Transverse colon (tissue), 4 donors: ENCODE measurements at regions not wholly inside any gene's neighbourhood (a gene's known extent, or its start where the extent isn't known, plus 50 kb on each side); places are given as distances from the start of the nearest gene placed in this dataset.

Source experiments
- DNase-seq: peaks from one replicate; pipeline ENCODE4 v3.0.0-alpha.2; 2019
- H3K27ac ChIP-seq, 4 donors: fragments of 200-600 bp; sonication (generic); 2 replicates each; pipeline ENCODE4 v1.5.1; 2016 to 2018; ENCODE audit warnings: inconsistent platforms in 4 of 4
- H3K27me3 ChIP-seq: fragments of 200-600 bp; sonication (generic); 2 replicates; pipeline ENCODE4 v1.5.1; 2017; ENCODE audit warnings: inconsistent platforms
- H3K36me3 ChIP-seq, 4 donors: fragments of 200-600 bp; sonication (generic); 2 replicates each; pipeline ENCODE4 v1.5.1; 2017 to 2019; ENCODE audit warnings: inconsistent platforms in 4 of 4
- H3K4me1 ChIP-seq, 4 donors: fragments of 200-600 bp; sonication (generic); 2 replicates each; pipeline ENCODE4 v1.5.1; 2017 to 2020; ENCODE audit warnings: inconsistent platforms in 4 of 4
- H3K4me3 ChIP-seq, 4 donors: fragments of 200-600 bp; sonication (generic); 1 replicate in 1 of 4; 2 replicates in 3 of 4; pipeline versions ENCODE4 v1.5.1 to v1.6.1; 2017 to 2019; ENCODE audit warnings: inconsistent platforms in 4 of 4
- H3K9me3 ChIP-seq, 2 donors: fragments of 200-600 bp; sonication (generic); 2 replicates each; pipeline ENCODE4 v1.5.1; 2017 to 2019; ENCODE audit warnings: inconsistent platforms in 2 of 2
- CTCF ChIP-seq, 5 experiments: fragments of 200-600 bp in 3 of 5; fragments of 450-650 bp in 2 of 5; sonication (generic) in 3 of 5; IDR thresholded peaks; 1 replicate in 2 of 5; 2 replicates in 3 of 5; pipeline ENCODE4 v1.5.1; 2016 to 2017; ENCODE audit warnings: antibody characterized with exemption in 5 of 5, inconsistent platforms in 3 of 5, mild to moderate bottlenecking in 2 of 5, moderate library complexity in 1 of 5
- EP300 ChIP-seq: sonication (generic); formaldehyde crosslinking; IDR thresholded peaks from one replicate; pipeline ENCODE4 v1.6.1; 2017; ENCODE audit warnings: antibody characterized with exemption, low read depth
- POLR2A ChIP-seq: fragments of 450-650 bp; IDR thresholded peaks from one replicate; pipeline ENCODE4 v1.6.1; 2016; ENCODE audit warnings: antibody characterized with exemption, mild to moderate bottlenecking, moderate library complexity
- POLR2AphosphoS5 ChIP-seq, 3 donors: sonication (generic); formaldehyde crosslinking; IDR thresholded peaks; one replicate each; pipeline ENCODE4 v1.6.1; 2016; ENCODE audit warnings: antibody characterized with exemption in 3 of 3
- WGBS, 2 donors: methylation state at CpG; one replicate each; pipeline ENCODE4 v1.1.5; 2018; ENCODE audit warnings: low coverage in 1 of 2; 5-methylcytosine and 5-hydroxymethylcytosine counted together
- in situ Hi-C, 4 donors: fragments of 200-750 bp; cut with MboI; loops; one replicate each; pipeline versions ENCODE4 v1.15.0 to v1.15.1; 2017; ENCODE audit warnings: low sequenced_read_pairs in 3 of 4, low pct_ligation_motif_present in 1 of 4, low pct_unique_long_range_greater_than_20kb in 1 of 4
- intact Hi-C: fragments of 100-400 bp; cut with DNase I; formaldehyde crosslinking; loops from one replicate; pipeline ENCODE4 v1.15.1; 2023; ENCODE audit warnings: low total_unique reads

GRCh38 chr6:100084991-100085364 lies 91.0 kb upstream of the MCHR2 start:
- Histone ChIP-seq H3K36me3 (no peaks in the 10 kb centered on the region), H3K4me1 (no peaks in the 10 kb centered on the region), H3K27ac (no peak overlapping the region), H3K9me3 (no peaks in the 10 kb centered on the region), H3K27me3 (no peaks in the 10 kb centered on the region), H3K4me3 (no peak overlapping the region)
- WGBS, 2 donors = 70 to 86% methylated on average over 2 of the region's 2 CpGs
- intact Hi-C loops (no loop called here), in situ Hi-C loops (no loop called here)
- no peak for DNase-seq
- no peak for TF ChIP-seq CTCF (IDR thresholded peaks at IDR 0.05)
- no peak for TF ChIP-seq POLR2A
- no peak for TF ChIP-seq POLR2AphosphoS5 (IDR thresholded peaks at IDR 0.05)
- TF ChIP-seq EP300 = no peak

GRCh38 chr6:100084316-100084990 lies 90.4 kb upstream of the MCHR2 start:
- Histone ChIP-seq H3K27ac (no peak overlapping the region), H3K9me3 (no peaks in the 10 kb centered on the region), H3K4me1 (no peaks in the 10 kb centered on the region), H3K27me3 (no peaks in the 10 kb centered on the region), H3K4me3 (no peak overlapping the region), H3K36me3 (no peaks in the 10 kb centered on the region)
- WGBS, 2 donors = 38 to 60% methylated on average over 4 of the region's 4 CpGs
- in situ Hi-C loops (no loop called here), intact Hi-C loops (no loop called here)
- no peak for DNase-seq
- TF ChIP-seq CTCF (IDR thresholded peaks at IDR 0.05) (no peak), POLR2AphosphoS5 (IDR thresholded peaks at IDR 0.05) (no peak), EP300 (no peak), POLR2A (no peak)

GRCh38 chr6:100078509-100078908 lies 84.5 kb upstream of the MCHR2 start:
- in situ Hi-C loops (no loop called here), intact Hi-C loops (no loop called here)
- no peaks in the 10 kb centered on the region for H3K4me1 ChIP-seq
- DNase-seq = no peak
- H3K27me3 ChIP-seq = no peaks in the 10 kb centered on the region
- no peaks in the 10 kb centered on the region for H3K36me3 ChIP-seq
- H3K9me3 ChIP-seq = no peaks in the 10 kb centered on the region
- 0 to 47% methylated on average over 1 to 5 of the region's 5 CpGs for WGBS, 2 donors
- peak in 1 of 5 experiments; percentile 14 for TF ChIP-seq CTCF (IDR thresholded peaks at IDR 0.05)
- TF ChIP-seq POLR2AphosphoS5 (IDR thresholded peaks at IDR 0.05) = no peak
- TF ChIP-seq EP300 = no peak
- no peak overlapping the region for H3K4me3 ChIP-seq
- no peak overlapping the region for H3K27ac ChIP-seq

GRCh38 chr6:100065348-100065747 lies 71.3 kb upstream of the MCHR2 start:
- 30% methylated on average over 1 of the region's 1 CpG; no CpG with 5 or more reads in 1 of the 2 donors for WGBS, 2 donors
- Histone ChIP-seq H3K4me3 (no peak overlapping the region), H3K9me3 (peaks cover 0 to 3% of the 10 kb centered on the region in 2 donors), H3K27ac (no peak overlapping the region), H3K36me3 (no peaks in the 10 kb centered on the region), H3K27me3 (no peaks in the 10 kb centered on the region), H3K4me1 (no peaks in the 10 kb centered on the region)
- intact Hi-C loops = no loop called here
- no peak for TF ChIP-seq POLR2AphosphoS5 (IDR thresholded peaks at IDR 0.05)
- TF ChIP-seq CTCF (IDR thresholded peaks at IDR 0.05) = no peak
- no peak for DNase-seq
- in situ Hi-C loops = no loop called here
